HepG2 (cell line): ENCODE measurements at regions not wholly inside any gene's neighbourhood (a gene's known extent, or its start where the extent isn't known, plus 50 kb on each side); places are given as distances from the start of the nearest gene placed in this dataset.

Source experiments
- ATAC-seq: fragments of 200-7000 bp; cut with Tn5 transposase; 3 replicates; pipeline ENCODE4 v1.9.1; 2020; ENCODE audit warnings: mild to moderate bottlenecking, moderate library complexity
- BruUV-seq: library from RNA; stranded (reverse); fragments of 400-500 nt; replicated peaks from 2 replicates; lab custom pipeline; 2021; lab: Mats Ljungman, UMichigan
- CTCF ChIA-PET: fragments of 300-600 bp; formaldehyde crosslinking; extraction: SDS; loops from one replicate; lab custom pipeline; 2021; ENCODE audit warnings: low total read pairs, inconsistent platforms, low intra/inter-chr PET ratio; lab: Yijun Ruan, JAX
- POLR2A ChIA-PET: fragments of 350-600 bp; sonication (Branson Sonifier 250); formaldehyde crosslinking; loops from one replicate; lab custom pipeline; 2020; ENCODE audit warnings: antibody characterized with exemption, inconsistent platforms; lab: Yijun Ruan, JAX
- DNase-seq: peaks from one replicate; pipeline ENCODE4 v3.0.0-alpha.2; 2015; ENCODE audit warnings: low spot score
- FAIRE-seq: peaks from 3 replicates; lab custom pipeline; 2011; peaks lifted over from hg19 to GRCh38; lab: Jason Lieb, UNC
- H2AFZ ChIP-seq: one replicate; pipeline ENCODE4 v1.6.1; 2011; ENCODE audit warnings: low read length, inconsistent platforms
- H3K27ac ChIP-seq: fragments of 300-600 bp; 3 replicates; pipeline ENCODE4 v1.8.0; 2011; ENCODE audit warnings: mixed run types, mild to moderate bottlenecking, mixed read lengths, low read length, inconsistent platforms; ENCODE audit not compliant: insufficient read depth; ENCODE audit errors: extremely low read length
- H3K27me3 ChIP-seq, 2 experiments: fragments of 200-600 bp in 1 of 2; 2 replicates in 1 of 2; 3 replicates in 1 of 2; pipeline versions ENCODE4 v1.6.0 to v1.8.0; 2011; ENCODE audit warnings: low read length in 2 of 2, mild to moderate bottlenecking in 2 of 2, moderate library complexity in 2 of 2, inconsistent platforms in 1 of 2; ENCODE audit not compliant: insufficient read depth in 2 of 2, control insufficient read depth in 1 of 2
- H3K36me3 ChIP-seq, 2 experiments: fragments of 200-600 bp in 1 of 2; replicated peaks in 1 of 2; 2 replicates in 1 of 2; 3 replicates in 1 of 2; pipeline versions ENCODE4 v1.5.1 to v1.8.0; 2011; ENCODE audit warnings: low read length in 2 of 2, inconsistent platforms in 1 of 2; ENCODE audit not compliant: insufficient read depth in 2 of 2, control insufficient read depth in 1 of 2
- H3K4me1 ChIP-seq: 2 replicates; pipeline ENCODE4 v1.5.1; 2012; ENCODE audit warnings: low read length, inconsistent platforms; ENCODE audit not compliant: insufficient read depth
- H3K4me2 ChIP-seq: 2 replicates; pipeline ENCODE4 v1.6.0; 2011; ENCODE audit warnings: low read depth, low read length, inconsistent platforms
- H3K4me3 ChIP-seq, 3 experiments: fragments of 200-600 bp in 1 of 3; sonication (generic), shearing (Covaris generic) in 1 of 3; replicated peaks in 1 of 3; 2 replicates each; pipeline ENCODE4 v1.5.1; 2011 to 2016; ENCODE audit warnings: low read length in 3 of 3, inconsistent platforms in 2 of 3, low read depth in 2 of 3, mild to moderate bottlenecking in 2 of 3, control low read depth in 1 of 3, mixed read lengths in 1 of 3; ENCODE audit not compliant: insufficient read depth in 1 of 3
- H3K79me2 ChIP-seq: one replicate; pipeline ENCODE4 v1.6.1; 2011; ENCODE audit warnings: low read length, inconsistent platforms; ENCODE audit not compliant: insufficient read depth
- H3K9ac ChIP-seq: 2 replicates; pipeline ENCODE4 v1.6.0; 2011; ENCODE audit warnings: mild to moderate bottlenecking, low read depth, low read length, inconsistent platforms; ENCODE audit not compliant: insufficient read depth
- H3K9me3 ChIP-seq: 2 replicates; pipeline ENCODE4 v1.5.1; 2012; ENCODE audit warnings: mild to moderate bottlenecking, low read length
- H4K20me1 ChIP-seq: 2 replicates; pipeline ENCODE4 v1.6.0; 2011; ENCODE audit warnings: inconsistent platforms, mild to moderate bottlenecking, low read length, moderate library complexity; ENCODE audit not compliant: insufficient read depth
- DRAP1 ChIP-seq: IDR thresholded peaks from 2 replicates; pipeline ENCODE4 v1.6.1; 2016; ENCODE audit warnings: missing genetic modification reagents, missing compliant biosample characterization
- FOXC1 ChIP-seq: sonication (generic); formaldehyde crosslinking; IDR thresholded peaks from 2 replicates; pipeline ENCODE4 v1.8.0; 2022; ENCODE audit warnings: mild to moderate bottlenecking, missing genetic modification reagents, borderline replicate concordance
- NFAT5 ChIP-seq: sonication (generic); formaldehyde crosslinking; IDR thresholded peaks from 2 replicates; pipeline ENCODE4 v1.4.0; 2020; ENCODE audit warnings: missing genetic modification reagents
- RAD21 ChIP-seq: fragments of 450-650 bp; formaldehyde crosslinking; IDR thresholded peaks from 2 replicates; pipeline ENCODE4 v1.5.0; 2020; ENCODE audit warnings: mild to moderate bottlenecking
- SRF ChIP-seq: IDR thresholded peaks from 2 replicates; pipeline ENCODE4 v1.6.1; 2011; ENCODE audit warnings: mild to moderate bottlenecking, low read depth, low read length, moderate library complexity
- ZIK1 ChIP-seq: sonication (generic); formaldehyde crosslinking; IDR thresholded peaks from 2 replicates; pipeline ENCODE4 v1.5.0; 2020; ENCODE audit warnings: mild to moderate bottlenecking, low read depth, missing genetic modification reagents, borderline replicate concordance
- ZNF230 ChIP-seq: sonication (generic); formaldehyde crosslinking; IDR thresholded peaks from 2 replicates; pipeline ENCODE4 v1.4.0; 2020; ENCODE audit warnings: mild to moderate bottlenecking, missing genetic modification reagents
- ZNF460 ChIP-seq: sonication (generic); formaldehyde crosslinking; IDR thresholded peaks from 2 replicates; pipeline ENCODE4 v1.5.1; 2020; ENCODE audit warnings: missing genetic modification reagents, mild to moderate bottlenecking, borderline replicate concordance
- ZNF557 ChIP-seq: sonication (generic); formaldehyde crosslinking; IDR thresholded peaks from 2 replicates; pipeline ENCODE4 v1.4.0; 2020; ENCODE audit warnings: missing genetic modification reagents
- ZNF576 ChIP-seq: sonication (generic); formaldehyde crosslinking; IDR thresholded peaks from 2 replicates; pipeline ENCODE4 v1.4.0; 2020; ENCODE audit warnings: mild to moderate bottlenecking, missing genetic modification reagents
- WGBS: methylation state at CpG from one replicate; pipeline ENCODE4 v1.1.6; 2017; ENCODE audit warnings: low lambda C conversion rate; 5-methylcytosine and 5-hydroxymethylcytosine counted together
- in situ Hi-C: cut with HindIII; loops from 2 replicates; pipeline ENCODE4 v1.10.0; 2017; ENCODE audit warnings: low pct_unique_long_range_greater_than_20kb; ENCODE audit not compliant: extremely low pct_ligation_motif_present
- intact Hi-C: fragments of 100-400 bp; cut with micrococcal nuclease; formaldehyde crosslinking; loops from one replicate; pipeline ENCODE4 v1.10.0; 2022; ENCODE audit not compliant: unreplicated experiment
- TF ChIP-seq, protein P1 (sequence below): sonication (generic); formaldehyde crosslinking; IDR thresholded peaks from 2 replicates; pipeline ENCODE4 v1.8.0; 2022; ENCODE audit warnings: missing genetic modification reagents, mild to moderate bottlenecking, inconsistent platforms, borderline replicate concordance

GRCh38 chr7:25712500-25712899, 439.5 kb upstream of the NFE2L3 start:
- Histone ChIP-seq H3K27me3 (no peaks in the 10 kb centered on the region), H2AFZ (no peak overlapping the region), H4K20me1 (no peaks in the 10 kb centered on the region), H3K9ac (no peak overlapping the region), H3K79me2 (no peaks in the 10 kb centered on the region), H3K4me2 (no peak overlapping the region), H3K27ac (no peak overlapping the region), H3K4me3 (no peak overlapping the region), H3K9me3 (no peaks in the 10 kb centered on the region), H3K4me1 (no peaks in the 10 kb centered on the region), H3K36me3 (no peaks in the 10 kb centered on the region)
- 0% methylated on average over 1 of the region's 1 CpG for WGBS
- TF ChIP-seq SRF: no peak
- ChIA-PET POLR2A (no interaction called here), CTCF (no interaction called here)
- intact Hi-C loops (no loop called here), in situ Hi-C loops (loop anchor here (10.0 kb wide), 1 partner anchor 142 kb away; no protein-coding TSS in a partner anchor)
- FAIRE-seq (no peak), DNase-seq (no peak), ATAC-seq (no peak)
- BruUV-seq: no TSS peak

DNA sequence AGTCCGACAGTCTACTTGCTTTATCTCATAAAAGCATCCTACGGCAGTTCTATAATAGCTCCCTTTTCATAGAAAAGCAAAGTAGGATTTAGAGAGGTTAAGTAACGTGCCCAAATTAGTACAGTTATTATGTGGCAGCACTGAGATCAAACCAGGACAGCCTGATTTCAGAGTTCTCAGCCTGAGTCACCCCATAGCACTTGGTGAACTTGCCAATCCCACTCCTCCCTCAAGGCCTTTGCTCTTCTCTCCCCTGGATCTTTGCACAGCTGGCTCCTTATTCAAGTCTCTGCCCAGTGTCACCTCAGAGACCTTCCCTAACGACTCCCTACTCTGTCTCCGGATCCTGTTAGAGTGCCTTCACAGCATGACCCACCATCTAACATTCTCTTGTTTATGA, 438.0 kb upstream of the NFE2L3 start:
- no peaks in the 10 kb centered on the region for H3K36me3 ChIP-seq
- FAIRE-seq (no peak), ATAC-seq (no peak), DNase-seq (no peak)
- 2% methylated on average over 5 of the region's 5 CpGs for WGBS
- in situ Hi-C loops: loop anchor here (10.0 kb wide), 1 partner anchor 141 kb away; no protein-coding TSS in a partner anchor
- no peak overlapping the region for H3K9ac ChIP-seq
- H3K4me1 ChIP-seq: no peaks in the 10 kb centered on the region
- H4K20me1 ChIP-seq: no peaks in the 10 kb centered on the region
- no peak overlapping the region for H3K4me2 ChIP-seq
- ChIA-PET POLR2A (no interaction called here), CTCF (no interaction called here)
- H2AFZ ChIP-seq: no peak overlapping the region
- no peak overlapping the region for H3K27ac ChIP-seq
- intact Hi-C loops: no loop called here
- no peaks in the 10 kb centered on the region for H3K79me2 ChIP-seq
- no TSS peak for BruUV-seq
- no peak overlapping the region for H3K4me3 ChIP-seq
- H3K27me3 ChIP-seq: no peaks in the 10 kb centered on the region
- no peaks in the 10 kb centered on the region for H3K9me3 ChIP-seq
- TF ChIP-seq FOXC1 (CRISPR knock-in tag): no peak
- no peak for TF ChIP-seq ZNF230 (CRISPR knock-in tag)
- TF ChIP-seq ZNF576 (CRISPR knock-in tag): no peak
- no peak for TF ChIP-seq ZNF460
- TF ChIP-seq ZIK1 (CRISPR knock-in tag): no peak
- TF ChIP-seq, protein P1, sequence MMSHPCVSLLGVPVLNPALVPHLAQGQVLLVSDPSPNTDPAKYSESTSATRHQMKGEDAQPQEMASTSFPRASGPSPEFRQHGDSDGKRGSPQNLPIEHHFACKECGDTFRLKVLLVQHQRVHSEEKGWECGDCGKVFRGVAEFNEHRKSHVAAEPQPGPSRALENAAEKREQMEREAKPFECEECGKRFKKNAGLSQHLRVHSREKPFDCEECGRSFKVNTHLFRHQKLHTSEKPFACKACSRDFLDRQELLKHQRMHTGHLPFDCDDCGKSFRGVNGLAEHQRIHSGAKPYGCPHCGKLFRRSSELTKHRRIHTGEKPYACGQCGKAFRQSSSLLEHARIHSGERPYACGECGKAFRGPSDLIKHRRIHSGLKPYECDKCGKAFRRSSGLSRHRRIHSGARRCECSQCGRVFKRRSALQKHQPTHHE: no peak
- no peak for TF ChIP-seq DRAP1
- no peak for TF ChIP-seq ZNF557 (CRISPR knock-in tag)
- TF ChIP-seq RAD21 (CRISPR knock-in tag): no peak
- no peak for TF ChIP-seq NFAT5 (CRISPR knock-in tag)
